B cell (primary cell): ENCODE measurements at regions not wholly inside any gene's neighbourhood (a gene's known extent, or its start where the extent isn't known, plus 50 kb on each side); places are given as distances from the start of the nearest gene placed in this dataset.
"Not testable (repeated sequence)": the region's sequence is repeated elsewhere in the genome, so short reads cannot be mapped to it uniquely, and the experiment has no call there.

Source experiments
- ATAC-seq: fragments of 200-7000 bp; cut with Tn5 transposase; one replicate; pipeline ENCODE4 v1.10.0; 2021; ENCODE audit warnings: low read depth, mild to moderate bottlenecking, moderate number of reproducible peaks, moderate library complexity
- CTCF ChIA-PET: fragments of 350-600 bp; sonication (Branson Sonifier 250); formaldehyde crosslinking; loops from one replicate; lab custom pipeline; 2021; ENCODE audit warnings: antibody characterized with exemption, inconsistent platforms; lab: Charles Lee
- POLR2A ChIA-PET: fragments of 350-600 bp; sonication (Branson Sonifier 250); formaldehyde crosslinking; loops from one replicate; lab custom pipeline; 2021; ENCODE audit warnings: antibody characterized with exemption; lab: Charles Lee
- DNase-seq: peaks from one replicate; pipeline ENCODE4 v3.0.0; 2013
- H2AFZ ChIP-seq: 2 replicates; pipeline ENCODE4 v1.6.1; 2012; ENCODE audit warnings: mild to moderate bottlenecking, low read depth, low read length; ENCODE audit not compliant: insufficient read depth, poor library complexity, severe bottlenecking
- H3K27ac ChIP-seq, 2 donors: 1 replicate in 1 of 2; 2 replicates in 1 of 2; pipeline ENCODE4 v1.5.1; 2012 to 2013; ENCODE audit warnings: low read length in 2 of 2, mild to moderate bottlenecking in 2 of 2, moderate library complexity in 1 of 2
- H3K27me3 ChIP-seq, 4 experiments: fragments of 200-600 bp in 1 of 4; sonication (generic) in 1 of 4; replicated peaks in 1 of 4; 1 replicate in 2 of 4; 2 replicates in 2 of 4; pipeline versions ENCODE4 v1.6.1 to v1.7.0; 2013 to 2016; ENCODE audit warnings: low read length in 3 of 4, mild to moderate bottlenecking in 2 of 4, mixed read lengths in 1 of 4, moderate library complexity in 1 of 4; ENCODE audit not compliant: insufficient read depth in 4 of 4, control insufficient read depth in 3 of 4; ENCODE audit errors: control extremely low read depth in 1 of 4
- H3K36me3 ChIP-seq, 2 experiments: replicated peaks in 1 of 2; 1 replicate in 1 of 2; 2 replicates in 1 of 2; pipeline versions ENCODE4 v1.6.1 to v1.7.1; 2013; ENCODE audit warnings: low read length in 1 of 2; ENCODE audit not compliant: insufficient read depth in 2 of 2, control insufficient read depth in 1 of 2; ENCODE audit errors: control extremely low read depth in 1 of 2, extremely low read depth in 1 of 2
- H3K4me1 ChIP-seq, 2 donors: fragments of 200-600 bp in 1 of 2; sonication (generic) in 1 of 2; 1 replicate in 1 of 2; 2 replicates in 1 of 2; pipeline versions ENCODE4 v1.5.1 to v1.6.1; 2013 to 2017; ENCODE audit warnings: low read length in 2 of 2; ENCODE audit not compliant: control insufficient read depth in 2 of 2, insufficient read depth in 2 of 2
- H3K4me2 ChIP-seq: replicated peaks from 2 replicates; pipeline ENCODE3; 2012; ENCODE audit warnings: mild to moderate bottlenecking, low read depth, low read length; ENCODE audit not compliant: poor library complexity, severe bottlenecking
- H3K4me3 ChIP-seq, 5 experiments: fragments of 200-600 bp in 1 of 5; sonication (generic) in 1 of 5; 1 replicate in 3 of 5; 2 replicates in 2 of 5; pipeline versions ENCODE4 v1.5.1 to v1.7.0; 2011 to 2016; ENCODE audit warnings: low read length in 4 of 5, mild to moderate bottlenecking in 4 of 5, low read depth in 2 of 5, control low read depth in 1 of 5, moderate library complexity in 1 of 5; ENCODE audit not compliant: insufficient read depth in 1 of 5; ENCODE audit errors: control extremely low read depth in 1 of 5, extremely low read depth in 1 of 5
- H3K79me2 ChIP-seq: fragments of 200-600 bp; sonication (generic); one replicate; pipeline ENCODE4 v1.6.0; 2016; ENCODE audit warnings: low read length; ENCODE audit not compliant: control insufficient read depth, insufficient read depth
- H3K9ac ChIP-seq: fragments of 200-600 bp; sonication (generic); 2 replicates; pipeline ENCODE4 v1.6.1; 2017; ENCODE audit warnings: mild to moderate bottlenecking, low read length, moderate library complexity
- H3K9me3 ChIP-seq, 3 donors: one replicate each; pipeline versions ENCODE4 v1.6.1 to v1.7.1; 2013; ENCODE audit warnings: low read length in 2 of 3; ENCODE audit not compliant: control insufficient read depth in 2 of 3, insufficient read depth in 1 of 3; ENCODE audit errors: control extremely low read depth in 1 of 3
- H4K20me1 ChIP-seq: 2 replicates; pipeline ENCODE4 v1.6.0; 2012; ENCODE audit warnings: mild to moderate bottlenecking, low read length; ENCODE audit not compliant: insufficient read depth, control insufficient read depth, poor library complexity, severe bottlenecking
- H3K27ac Mint-ChIP-seq: one replicate; pipeline ENCODE4 v1.8.0; 2021; ENCODE audit warnings: mixed read lengths
- H3K27me3 Mint-ChIP-seq: one replicate; pipeline ENCODE4 v1.8.0; 2021; ENCODE audit warnings: mixed read lengths
- H3K4me1 Mint-ChIP-seq: one replicate; pipeline ENCODE4 v1.8.0; 2021; ENCODE audit warnings: mixed read lengths
- H3K4me3 Mint-ChIP-seq: one replicate; pipeline ENCODE4 v1.8.0; 2021; ENCODE audit warnings: mixed read lengths
- H3K9me3 Mint-ChIP-seq: one replicate; pipeline ENCODE4 v1.8.0; 2022; ENCODE audit warnings: mixed read lengths; ENCODE audit not compliant: insufficient read depth
- EZH2 ChIP-seq: IDR thresholded peaks from 2 replicates; pipeline ENCODE4 v1.6.1; 2012; ENCODE audit warnings: borderline replicate concordance, low read depth, mild to moderate bottlenecking, moderate library complexity, low read length; ENCODE audit not compliant: insufficient read depth, poor library complexity, severe bottlenecking
- WGBS: methylation state at CpG from one replicate; pipeline ENCODE4 v1.1.5; 2013; ENCODE audit warnings: missing lambda C conversion rate; ENCODE audit not compliant: insufficient coverage; 5-methylcytosine and 5-hydroxymethylcytosine counted together
- intact Hi-C: fragments of 100-400 bp; cut with micrococcal nuclease; formaldehyde crosslinking; loops from one replicate; pipeline ENCODE4 v1.10.0; 2022

GRCh38 chr6:115190534-115190933, 847.7 kb upstream of the HS3ST5 start:
- Mint-ChIP-seq H3K4me3 (no peak overlapping the region), H3K27me3 (no peaks in the 10 kb centered on the region), H3K27ac (no peak overlapping the region), H3K9me3 (no peaks in the 10 kb centered on the region), H3K4me1 (no peaks in the 10 kb centered on the region)
- H3K27me3 ChIP-seq, result no peaks in the 10 kb centered on the region
- H3K4me1 ChIP-seq, result no peaks in the 10 kb centered on the region
- no peak overlapping the region for H3K4me3 ChIP-seq
- intact Hi-C loops, result no loop called here
- WGBS, result no CpG with 5 or more reads among the region's 1 CpG
- ChIA-PET POLR2A (no interaction called here), CTCF (no interaction called here)
- H2AFZ ChIP-seq, result no peak overlapping the region
- no peaks in the 10 kb centered on the region for H3K79me2 ChIP-seq
- H3K4me2 ChIP-seq, result no peak overlapping the region
- H3K9ac ChIP-seq, result no peak overlapping the region
- no peak for TF ChIP-seq EZH2
- no peak overlapping the region for H3K27ac ChIP-seq
- H3K9me3 ChIP-seq, result peaks cover 0 to 4% (median 0%) of the 10 kb centered on the region in 3 donors
- DNase-seq, result no peak
- H3K36me3 ChIP-seq, result no peaks in the 10 kb centered on the region
- H4K20me1 ChIP-seq, result no peaks in the 10 kb centered on the region
- no peak for ATAC-seq

GRCh38 chr6:115175456-115175855, 832.6 kb upstream of the HS3ST5 start:
- CTCF ChIA-PET, intact Hi-C loops, H3K4me3 ChIP-seq, H3K4me3 Mint-ChIP-seq, H3K79me2 ChIP-seq, ATAC-seq, H3K9me3 Mint-ChIP-seq, H3K9me3 ChIP-seq, H3K27me3 ChIP-seq, H3K4me2 ChIP-seq, H4K20me1 ChIP-seq, POLR2A ChIA-PET, H3K4me1 Mint-ChIP-seq, H3K4me1 ChIP-seq, H2AFZ ChIP-seq, H3K36me3 ChIP-seq, H3K27ac Mint-ChIP-seq, H3K27ac ChIP-seq, H3K9ac ChIP-seq, H3K27me3 Mint-ChIP-seq, DNase-seq: not testable (repeated sequence)
- WGBS, result 98% methylated on average over 14 of the region's 18 CpGs

DNA sequence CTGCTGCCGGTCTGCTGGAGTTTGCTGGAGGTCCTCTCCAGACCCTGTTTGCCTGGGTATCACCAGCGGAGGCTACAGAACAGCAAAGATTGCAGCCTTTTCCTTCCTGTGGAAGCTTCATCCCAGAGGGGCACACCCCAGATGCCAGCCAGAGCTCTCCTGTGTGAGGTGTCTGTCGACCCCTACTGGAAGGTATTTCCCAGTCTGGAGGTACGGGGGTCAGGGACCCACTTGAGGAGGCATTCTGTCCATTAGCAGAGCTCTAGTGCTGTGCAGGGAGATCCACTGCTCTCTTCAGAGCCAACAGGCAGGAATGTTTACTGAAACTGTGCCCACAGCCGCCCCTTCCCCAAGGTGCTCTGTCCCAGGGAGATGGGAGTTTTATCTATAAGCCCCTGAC, 823.1 kb upstream of the HS3ST5 start:
- H3K4me1 ChIP-seq, result not testable (repeated sequence)

More for the DNA sequence above, 823.1 kb upstream of the HS3ST5 start:
- H3K27me3 ChIP-seq, H3K79me2 ChIP-seq, intact Hi-C loops, H3K36me3 ChIP-seq, H3K9ac ChIP-seq, H3K4me2 ChIP-seq, DNase-seq, H3K27ac ChIP-seq, H3K4me3 Mint-ChIP-seq, ATAC-seq, H3K9me3 ChIP-seq, POLR2A ChIA-PET, H3K27me3 Mint-ChIP-seq, H3K4me1 Mint-ChIP-seq, H3K27ac Mint-ChIP-seq, CTCF ChIA-PET, H2AFZ ChIP-seq, H3K9me3 Mint-ChIP-seq, H4K20me1 ChIP-seq, H3K4me3 ChIP-seq: not testable (repeated sequence)
- WGBS, result 73% methylated on average over 5 of the region's 5 CpGs
